ENCODE measurements at regions not wholly inside any gene's neighbourhood (a gene's known extent, or its start where the extent isn't known, plus 50 kb on each side); places are given as distances from the start of the nearest gene placed in this dataset.

- DNase-seq = no peak
Observed at GRCh38 chr7:145644426-145645134, 472.0 kb upstream of the CNTNAP2 start.

DNA sequence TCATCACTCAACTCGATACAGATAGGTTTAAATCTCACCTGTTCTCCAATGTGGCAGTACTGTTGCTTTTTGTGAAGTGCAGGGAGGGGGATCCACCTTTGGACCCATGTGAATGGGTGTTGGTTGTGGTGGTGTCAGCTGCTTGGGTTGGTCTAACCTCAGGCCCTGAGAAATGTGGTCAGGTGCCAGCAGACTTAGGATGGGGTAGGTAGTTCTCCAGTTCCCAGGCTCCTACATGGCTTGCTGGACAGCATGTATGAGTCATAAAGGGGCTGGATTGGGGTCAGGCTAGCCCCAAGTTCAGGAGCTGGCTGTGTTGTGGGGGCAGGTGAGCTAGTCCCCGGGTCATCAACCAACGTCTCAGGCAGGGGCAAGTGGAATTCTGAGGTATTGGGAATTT is 472.6 kb upstream of the CNTNAP2 start:
- no peak for DNase-seq

GRCh38 chr7:145633513-145633912 is 483.1 kb upstream of the CNTNAP2 start:
- no peak for DNase-seq

DNA sequence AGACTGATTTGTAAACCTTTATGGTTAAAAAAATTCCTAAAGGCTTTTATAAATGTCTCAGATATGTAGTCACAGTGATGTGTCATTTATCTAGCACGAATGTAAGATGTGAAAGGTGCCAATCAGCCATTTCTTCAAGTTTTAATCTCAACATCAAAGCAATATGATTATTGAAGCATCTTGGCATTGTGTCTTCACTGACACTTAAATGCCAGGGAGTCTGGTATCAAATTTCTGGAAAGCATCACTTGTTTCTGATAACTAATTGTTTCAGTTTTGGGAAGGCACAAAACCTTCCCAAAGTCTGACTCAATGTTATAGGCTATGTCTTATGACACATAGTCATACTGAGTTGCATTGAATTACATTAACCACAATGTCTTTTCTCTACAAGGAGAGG is 492.0 kb upstream of the CNTNAP2 start:
- DNase-seq = no peak

DNA sequence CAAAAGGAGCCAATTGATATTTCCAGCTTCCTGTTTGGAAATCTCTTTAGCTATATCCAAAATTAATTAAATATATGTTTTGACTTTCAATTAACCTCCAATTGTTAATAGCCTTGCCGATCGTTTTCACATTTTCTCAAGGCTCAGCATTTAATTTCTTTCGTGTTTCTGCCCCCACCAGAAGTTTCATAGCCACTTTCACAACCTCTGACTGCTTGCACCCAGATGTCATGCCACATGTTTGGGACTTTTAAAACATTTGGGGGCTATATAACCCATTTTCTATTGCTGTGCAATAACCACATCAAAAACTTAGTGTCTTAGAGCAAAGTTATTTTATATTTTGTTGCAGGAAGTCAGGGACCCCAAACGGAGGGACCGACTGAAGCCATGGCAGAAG is 510.6 kb upstream of the CNTNAP2 start:
- DNase-seq = no peak

DNA sequence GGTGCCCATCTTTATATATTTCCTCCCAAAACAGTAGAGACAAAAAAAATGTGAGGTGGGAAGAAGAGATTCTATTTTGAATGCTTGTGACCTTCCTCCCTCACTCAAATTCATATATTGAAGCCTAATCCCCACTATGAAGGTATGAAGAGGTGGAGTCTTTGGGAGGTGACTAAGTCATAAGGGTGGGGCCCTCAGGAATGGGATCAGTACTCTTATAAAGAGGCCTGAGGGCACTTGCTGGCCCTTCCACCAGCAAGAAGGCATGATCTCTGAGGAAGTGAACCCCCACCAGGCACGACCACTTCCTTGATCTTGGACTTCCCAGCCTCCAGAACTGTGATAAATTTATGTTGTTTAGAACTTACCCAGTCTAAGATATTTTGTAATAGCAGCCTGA is 517.2 kb upstream of the CNTNAP2 start:
- DNase-seq = no peak

GRCh38 chr7:145584401-145584800 is 532.2 kb upstream of the CNTNAP2 start:
- no peak for DNase-seq

- no peak for DNase-seq
Observed at GRCh38 chr7:145582742-145583303, 533.8 kb upstream of the CNTNAP2 start.

DNA sequence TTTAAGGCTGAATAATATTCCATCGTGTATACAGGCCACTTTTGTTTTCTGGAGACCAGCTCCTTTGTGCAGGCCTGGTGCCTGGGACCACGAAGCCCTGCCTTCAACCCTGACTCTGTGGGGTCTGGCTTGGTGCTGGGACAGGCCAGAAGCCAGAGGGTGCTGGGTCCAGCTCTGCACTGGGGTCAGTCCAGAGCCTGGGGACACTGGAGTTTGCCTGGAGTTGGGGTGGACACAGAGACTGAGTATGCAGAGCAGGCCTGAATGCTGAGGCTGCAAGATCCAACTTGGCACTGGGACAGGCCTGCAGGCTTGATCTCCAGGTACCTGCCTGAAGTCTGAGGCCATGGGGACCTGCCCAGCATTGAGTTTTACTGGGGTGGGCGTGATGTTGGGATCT is 558.8 kb upstream of the CNTNAP2 start:
- DNase-seq = no peak

DNA sequence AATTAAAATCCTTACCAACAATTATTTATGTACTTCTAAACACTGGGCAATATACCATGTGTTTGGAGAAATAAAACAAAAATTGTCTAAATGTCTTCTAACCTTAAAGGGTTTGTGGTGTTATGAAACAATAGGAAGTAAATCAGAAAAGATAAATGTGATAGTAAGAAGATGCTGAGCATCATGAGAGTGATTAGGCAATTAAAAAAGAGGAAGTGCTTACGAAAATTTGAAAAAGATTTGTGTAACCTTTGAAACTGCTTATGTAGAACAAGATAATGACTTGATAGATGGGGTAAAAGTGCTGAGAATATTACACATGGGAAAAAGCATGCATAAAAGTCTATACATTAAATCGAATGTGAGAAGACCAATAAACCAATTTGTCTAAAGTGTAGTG is 573.4 kb upstream of the CNTNAP2 start:
- DNase-seq = peak; percentile 13

DNA sequence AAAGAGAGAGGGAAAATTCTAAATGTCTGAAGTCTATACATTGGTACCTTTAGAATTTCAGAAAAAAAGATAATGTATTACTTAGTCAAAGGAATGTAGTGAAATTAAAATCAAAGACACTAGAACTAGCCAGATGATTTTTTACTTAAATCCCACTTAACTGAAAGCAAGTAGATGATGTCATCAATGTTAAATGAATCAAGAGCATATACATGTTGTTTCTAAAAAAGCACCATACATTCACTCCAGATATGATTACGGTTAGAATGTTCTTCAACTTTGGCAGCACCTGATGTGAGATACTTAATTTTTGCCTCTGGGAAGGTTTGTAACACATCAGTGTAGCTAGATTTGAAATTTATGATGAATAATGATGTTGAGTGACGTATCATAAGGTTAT is 576.7 kb upstream of the CNTNAP2 start:
- DNase-seq = no peak

DNA sequence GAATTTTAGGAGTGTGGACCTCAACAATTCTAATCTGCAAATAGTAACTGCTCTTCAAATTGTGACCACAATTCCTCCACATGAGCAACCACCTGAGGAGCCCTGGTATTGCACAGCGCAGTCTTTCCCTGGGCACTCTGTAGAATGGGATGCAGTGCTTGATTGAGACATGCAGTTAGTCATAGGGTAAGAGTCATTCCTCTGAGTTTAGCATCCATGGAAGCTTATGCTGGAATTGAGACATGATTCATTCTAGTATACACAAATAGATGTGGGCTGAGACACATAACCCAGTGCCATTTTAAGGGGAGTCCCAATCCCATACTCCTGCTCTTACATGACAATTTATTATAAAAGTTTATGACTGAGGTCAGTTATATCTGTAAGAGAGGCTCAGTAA is 582.3 kb upstream of the CNTNAP2 start:
- DNase-seq = no peak

DNA sequence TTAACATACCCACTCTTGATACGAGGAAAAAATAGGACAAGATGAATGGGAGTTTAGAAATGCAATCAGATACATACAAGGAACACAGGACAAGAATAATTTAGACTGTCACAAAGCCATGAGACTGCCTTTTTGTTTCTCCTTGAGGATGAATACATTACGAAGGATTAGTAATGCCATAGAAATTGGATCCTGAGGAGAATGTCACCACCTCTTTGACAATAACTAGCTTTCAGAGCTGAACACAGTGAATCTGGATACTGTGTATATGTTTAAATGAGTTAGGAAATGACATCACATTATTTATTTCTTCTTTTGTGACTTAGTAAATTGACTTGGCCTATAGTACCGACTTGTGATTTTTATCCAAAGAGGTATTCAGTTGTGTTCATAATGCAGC is 596.3 kb upstream of the CNTNAP2 start:
- DNase-seq = no peak

DNA sequence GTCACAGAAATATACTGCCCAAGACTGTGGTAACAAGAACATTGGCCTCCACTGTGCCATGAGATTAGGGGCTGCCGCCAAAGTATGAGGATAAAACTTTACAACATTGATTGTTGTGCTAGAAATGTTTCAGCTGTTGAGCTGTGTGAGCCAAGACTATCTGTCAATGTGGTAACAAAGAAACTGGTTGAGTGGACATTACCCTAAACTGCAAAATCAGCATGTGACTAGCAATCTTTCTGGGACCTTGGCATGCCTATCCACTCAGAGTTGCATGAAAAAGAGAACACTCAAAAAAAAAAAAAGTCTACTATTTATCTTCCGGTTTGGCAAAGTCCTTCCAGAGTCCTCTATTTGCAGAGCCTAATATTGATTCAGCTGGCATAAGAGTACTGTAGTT is 605.6 kb upstream of the CNTNAP2 start:
- no peak for DNase-seq

GRCh38 chr7:145497911-145498525 is 618.6 kb upstream of the CNTNAP2 start:
- no peak for DNase-seq

DNA sequence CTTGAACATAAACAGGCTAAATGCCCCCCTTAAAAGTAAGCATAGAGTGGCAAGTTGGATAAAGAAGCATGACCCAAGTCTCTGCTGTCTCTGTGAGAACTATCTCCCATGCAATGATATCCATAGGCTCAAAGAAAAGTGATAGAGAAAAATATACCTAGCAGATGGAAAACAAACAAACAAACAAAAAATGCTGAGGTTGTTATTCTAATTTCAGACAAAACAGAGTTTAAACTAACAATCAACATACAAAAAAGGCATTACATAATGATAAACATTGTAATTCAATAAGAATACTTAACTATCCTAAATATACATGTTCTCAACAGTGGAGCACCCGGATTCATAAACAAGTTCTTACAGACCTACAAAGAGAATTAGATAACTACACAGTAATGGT is 626.2 kb upstream of the CNTNAP2 start:
- DNase-seq = no peak

- DNase-seq = no peak
Observed at GRCh38 chr7:145489609-145490008, 627.0 kb upstream of the CNTNAP2 start.

DNA sequence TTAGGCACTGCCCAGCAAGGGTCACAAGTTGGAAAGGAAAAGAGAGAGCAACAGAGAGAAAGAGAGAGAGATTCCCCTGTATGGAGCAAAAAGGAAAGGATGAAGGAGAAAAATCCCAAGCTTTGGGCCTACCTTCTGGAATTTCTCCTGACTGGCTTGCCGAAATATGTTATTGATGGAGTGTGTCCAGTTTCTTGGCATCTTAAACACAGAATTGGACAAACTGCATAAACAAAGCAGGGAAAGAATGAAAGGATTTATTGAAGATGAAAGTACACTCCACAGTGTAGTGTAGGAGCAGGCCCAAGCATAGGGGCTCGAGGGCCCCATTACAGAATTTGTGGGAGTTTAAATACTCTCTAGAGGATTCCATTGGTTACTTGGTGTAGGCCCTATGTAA is 627.8 kb upstream of the CNTNAP2 start:
- no peak for DNase-seq

- no peak for DNase-seq
Observed at GRCh38 chr7:145481985-145482384, 634.6 kb upstream of the CNTNAP2 start.

- no peak for DNase-seq
Observed at GRCh38 chr7:145478541-145478940, 638.1 kb upstream of the CNTNAP2 start.

DNA sequence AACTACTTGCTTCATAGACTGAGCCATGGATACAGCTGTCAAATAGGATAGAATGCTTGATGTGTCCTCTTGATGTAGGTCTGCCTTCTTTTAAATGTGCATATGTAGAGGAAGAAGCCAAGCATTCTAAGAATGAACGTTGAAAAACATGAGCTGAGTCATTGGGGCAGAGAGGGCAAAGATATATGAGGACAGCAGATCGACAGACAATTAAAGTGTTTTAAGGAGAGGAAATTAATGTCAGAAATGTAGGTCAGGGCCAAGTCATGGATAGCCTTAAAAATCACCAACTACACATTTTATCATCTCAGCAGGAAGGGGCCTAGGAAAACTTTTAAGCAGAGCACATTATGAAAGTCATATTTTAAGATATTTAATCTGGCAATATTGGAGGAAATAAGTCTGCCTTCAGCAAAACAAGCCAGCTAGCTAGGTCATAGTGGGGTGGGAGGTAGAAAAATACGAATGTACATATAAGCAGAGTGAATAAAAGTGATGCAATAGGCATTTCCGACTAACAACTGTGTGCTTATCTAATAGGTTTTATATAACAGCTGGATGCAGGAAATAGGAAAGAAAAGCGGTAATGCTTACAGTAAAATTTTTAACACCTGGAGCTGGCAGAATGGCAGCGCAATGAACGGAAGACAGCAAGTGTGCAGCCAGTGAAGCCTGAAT is 638.3 kb upstream of the TPK1 start:
- DNase-seq = no peak

DNA sequence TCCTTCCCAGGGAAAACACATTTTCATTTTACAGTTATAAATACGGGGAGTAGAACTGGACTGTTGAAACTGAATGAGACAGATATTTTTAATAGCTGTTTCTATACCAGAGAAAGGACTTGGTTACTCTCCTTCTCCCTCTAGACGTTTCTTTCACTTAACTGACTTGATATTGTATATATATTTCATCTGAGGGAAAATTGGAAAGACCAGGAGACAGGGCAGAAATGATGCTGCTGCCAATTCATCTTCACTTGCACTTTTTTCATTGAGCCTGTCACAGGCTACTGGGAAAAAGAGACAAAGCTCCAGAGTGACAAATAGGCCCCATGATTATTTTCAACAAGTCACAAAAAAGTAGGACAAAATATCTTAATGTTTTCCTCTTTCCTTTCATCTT is 636.0 kb upstream of the TPK1 start:
- DNase-seq = no peak

DNA sequence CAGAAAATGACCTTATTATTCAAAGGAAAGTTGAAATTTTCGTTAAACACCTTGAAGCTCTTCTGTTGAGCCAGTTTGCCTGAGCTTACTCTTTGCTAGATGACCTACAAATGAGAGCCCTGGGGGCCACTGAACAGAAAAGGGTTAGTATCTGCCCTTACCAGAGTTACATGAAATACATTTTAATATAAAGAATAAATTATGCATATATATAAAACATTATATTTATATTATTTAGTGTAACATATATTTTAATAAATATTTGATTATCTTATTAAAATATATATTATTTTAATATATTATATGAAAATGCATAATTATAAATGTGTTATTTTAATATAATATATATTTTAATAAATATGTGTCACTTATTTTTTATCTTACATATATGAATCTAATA is 628.4 kb upstream of the TPK1 start:
- DNase-seq = no peak

GRCh38 chr7:145462463-145462862 is 626.6 kb upstream of the TPK1 start:
- no peak for DNase-seq
